ENCODE measurements at regions not wholly inside any gene's neighbourhood (a gene's known extent, or its start where the extent isn't known, plus 50 kb on each side); places are given as distances from the start of the nearest gene placed in this dataset.

- no peak for TF ChIP-seq CTCF (IDR thresholded peaks at IDR 0.05)
- TF ChIP-seq POLR2A (IDR thresholded peaks at IDR 0.05): no peak
- TF ChIP-seq EP300 (IDR thresholded peaks at IDR 0.05; ENCODE audit: low read depth): no peak
- TF ChIP-seq POLR2AphosphoS5 (IDR thresholded peaks at IDR 0.05): no peak
Observed at GRCh38 chr2:235396071-235396846, 97.6 kb upstream of the AGAP1 start.
